OCI-LY1 (cell line): ENCODE measurements at regions not wholly inside any gene's neighbourhood (a gene's known extent, or its start where the extent isn't known, plus 50 kb on each side); places are given as distances from the start of the nearest gene placed in this dataset.

ENCODE experiments used
- EZH2 ChIP-seq: fragments of 200-600 bp; sonication (generic), shearing (Covaris generic); IDR thresholded peaks from 2 replicates; pipeline ENCODE4 v1.8.0; 2017; ENCODE audit warnings: borderline replicate concordance, mixed run types, mild to moderate bottlenecking, antibody characterized with exemption, low read length, moderate library complexity, mixed read lengths
- TF ChIP-seq, protein P1 (sequence below): fragments of 200-600 bp; sonication (generic), shearing (Covaris generic); IDR thresholded peaks from 2 replicates; pipeline ENCODE4 v1.5.1; 2017; ENCODE audit warnings: mild to moderate bottlenecking, antibody characterized with exemption, low read length, moderate library complexity, mixed read lengths

DNA sequence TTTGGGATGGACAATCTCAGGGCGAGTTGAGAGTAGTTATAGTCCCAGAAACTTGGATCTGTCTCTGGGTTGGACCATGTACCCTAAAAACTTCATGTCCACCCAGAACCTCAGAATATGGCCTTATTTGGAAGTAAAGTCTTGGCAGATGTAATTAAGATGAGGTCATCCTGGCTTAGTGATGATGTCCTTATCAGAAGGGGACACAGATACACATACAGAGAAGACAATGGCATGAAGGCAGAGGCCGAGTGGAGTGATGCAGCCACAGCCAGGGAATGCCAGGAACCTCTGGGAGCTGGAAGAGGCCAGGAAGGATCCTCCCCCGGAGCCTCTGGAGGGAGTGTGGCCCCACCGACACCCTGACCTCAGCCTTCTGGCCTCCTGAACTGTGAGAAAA lies 61.2 kb upstream of the STX18 start:
- TF ChIP-seq, protein P1, sequence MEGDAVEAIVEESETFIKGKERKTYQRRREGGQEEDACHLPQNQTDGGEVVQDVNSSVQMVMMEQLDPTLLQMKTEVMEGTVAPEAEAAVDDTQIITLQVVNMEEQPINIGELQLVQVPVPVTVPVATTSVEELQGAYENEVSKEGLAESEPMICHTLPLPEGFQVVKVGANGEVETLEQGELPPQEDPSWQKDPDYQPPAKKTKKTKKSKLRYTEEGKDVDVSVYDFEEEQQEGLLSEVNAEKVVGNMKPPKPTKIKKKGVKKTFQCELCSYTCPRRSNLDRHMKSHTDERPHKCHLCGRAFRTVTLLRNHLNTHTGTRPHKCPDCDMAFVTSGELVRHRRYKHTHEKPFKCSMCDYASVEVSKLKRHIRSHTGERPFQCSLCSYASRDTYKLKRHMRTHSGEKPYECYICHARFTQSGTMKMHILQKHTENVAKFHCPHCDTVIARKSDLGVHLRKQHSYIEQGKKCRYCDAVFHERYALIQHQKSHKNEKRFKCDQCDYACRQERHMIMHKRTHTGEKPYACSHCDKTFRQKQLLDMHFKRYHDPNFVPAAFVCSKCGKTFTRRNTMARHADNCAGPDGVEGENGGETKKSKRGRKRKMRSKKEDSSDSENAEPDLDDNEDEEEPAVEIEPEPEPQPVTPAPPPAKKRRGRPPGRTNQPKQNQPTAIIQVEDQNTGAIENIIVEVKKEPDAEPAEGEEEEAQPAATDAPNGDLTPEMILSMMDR, result no peak
- no peak for TF ChIP-seq EZH2
